ENCODE measurements at regions not wholly inside any gene's neighbourhood (a gene's known extent, or its start where the extent isn't known, plus 50 kb on each side); places are given as distances from the start of the nearest gene placed in this dataset.

GRCh38 chr22:46067159-46068111 lies 82.9 kb upstream of the PPARA start:
- DNase-seq = no peak

DNA sequence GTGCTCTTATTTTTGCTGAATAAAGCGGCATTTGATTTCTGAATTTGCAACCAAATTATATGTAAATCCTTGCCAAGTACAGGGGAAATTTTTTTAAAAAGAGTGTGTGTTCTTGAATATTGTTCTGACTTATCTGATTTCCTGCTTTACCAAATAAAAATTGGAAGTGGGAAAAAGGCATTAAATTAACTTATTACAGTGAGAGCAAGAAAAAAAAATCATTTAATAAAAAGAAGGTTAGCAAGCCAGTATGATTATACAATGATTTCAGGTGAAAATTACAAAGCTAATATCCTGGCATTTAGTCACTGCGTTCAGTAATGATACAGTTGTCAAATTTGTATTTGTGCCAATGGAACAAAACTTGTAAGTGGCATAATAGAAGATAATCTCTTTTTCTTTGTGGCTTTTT lies 82.1 kb upstream of the PPARA start:
- no peak for DNase-seq

- no peak for DNase-seq
These were observed 81.5 kb upstream of the PPARA start for GRCh38 chr22:46068593-46069491.

GRCh38 chr22:46069521-46070214 lies 80.7 kb upstream of the PPARA start:
- DNase-seq = peak; percentile 38

DNA sequence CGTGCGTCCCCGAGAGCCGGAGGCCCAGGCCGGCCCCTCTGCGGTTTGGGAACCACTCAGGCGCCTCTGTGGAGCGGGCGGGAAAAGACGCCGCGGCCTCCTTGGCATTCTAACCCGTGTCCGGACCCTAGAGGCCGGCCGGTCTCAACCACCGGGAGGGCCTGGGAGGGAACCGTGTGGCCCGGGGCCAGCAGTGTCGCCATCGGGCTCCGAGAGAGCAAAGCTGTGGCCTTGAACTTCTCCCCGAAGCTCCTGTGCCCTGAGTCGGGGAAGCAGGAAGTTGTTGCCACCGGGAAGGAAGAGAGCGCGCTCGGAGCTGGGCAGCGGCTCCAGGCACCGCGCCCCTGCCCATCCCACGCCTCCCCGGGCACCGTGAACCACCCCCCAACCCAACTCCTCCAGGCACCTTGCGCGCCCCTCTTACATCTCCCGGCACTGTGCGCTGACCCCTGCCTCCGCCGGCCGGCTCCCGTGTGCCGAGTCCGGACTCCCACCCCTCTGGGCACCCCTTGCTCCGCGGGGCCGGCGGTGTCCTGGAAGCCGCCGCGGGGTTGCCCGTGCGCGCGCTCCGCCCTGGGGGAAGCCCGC lies 80.0 kb upstream of the PPARA start:
- peak; percentile 56 for DNase-seq

- DNase-seq = peak; percentile 67
These were observed 79.4 kb upstream of the PPARA start for GRCh38 chr22:46070803-46071450.

- DNase-seq = no peak
These were observed 78.7 kb upstream of the PPARA start for GRCh38 chr22:46071451-46072109.

GRCh38 chr22:46072110-46072881 lies 78.0 kb upstream of the PPARA start:
- peak; percentile 47 for DNase-seq

DNA sequence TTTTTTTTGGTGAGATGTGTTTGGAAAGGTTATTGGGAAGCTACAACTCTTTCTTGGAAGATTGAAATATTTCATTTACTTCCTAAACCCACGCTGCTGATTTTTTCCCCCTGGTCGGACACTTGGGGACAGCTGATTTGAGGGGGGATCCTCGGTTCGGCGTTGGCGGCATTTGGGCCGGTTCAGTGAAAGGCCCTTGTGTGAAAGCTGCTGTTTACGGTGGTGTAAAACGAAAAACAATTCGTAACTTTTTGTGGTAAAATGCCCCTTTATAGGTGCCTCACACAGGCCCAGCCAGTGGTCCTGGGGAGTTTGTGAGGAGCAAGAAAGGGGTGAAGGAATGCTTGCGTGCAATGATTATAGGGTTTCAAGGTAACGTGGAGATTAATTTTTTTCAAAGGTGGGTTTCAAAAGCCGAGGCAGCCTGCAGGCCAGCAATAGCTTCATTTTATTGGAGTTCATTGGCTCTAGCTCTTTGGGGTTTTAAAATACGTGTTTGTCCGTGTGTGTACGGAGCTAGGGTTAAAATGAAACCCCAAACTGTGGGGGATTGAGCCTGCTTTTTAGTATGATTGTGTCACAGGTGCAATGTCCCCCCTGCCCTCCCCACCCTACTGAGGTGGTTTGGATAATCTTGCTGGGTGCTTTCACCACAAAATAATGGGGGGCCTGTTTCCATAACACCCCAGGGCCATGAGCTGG lies 77.2 kb upstream of the PPARA start:
- DNase-seq = no peak

GRCh38 chr22:46073683-46074504 lies 76.4 kb upstream of the PPARA start:
- DNase-seq = no peak

- DNase-seq = no peak
These were observed 75.4 kb upstream of the PPARA start for GRCh38 chr22:46074771-46075551.

DNA sequence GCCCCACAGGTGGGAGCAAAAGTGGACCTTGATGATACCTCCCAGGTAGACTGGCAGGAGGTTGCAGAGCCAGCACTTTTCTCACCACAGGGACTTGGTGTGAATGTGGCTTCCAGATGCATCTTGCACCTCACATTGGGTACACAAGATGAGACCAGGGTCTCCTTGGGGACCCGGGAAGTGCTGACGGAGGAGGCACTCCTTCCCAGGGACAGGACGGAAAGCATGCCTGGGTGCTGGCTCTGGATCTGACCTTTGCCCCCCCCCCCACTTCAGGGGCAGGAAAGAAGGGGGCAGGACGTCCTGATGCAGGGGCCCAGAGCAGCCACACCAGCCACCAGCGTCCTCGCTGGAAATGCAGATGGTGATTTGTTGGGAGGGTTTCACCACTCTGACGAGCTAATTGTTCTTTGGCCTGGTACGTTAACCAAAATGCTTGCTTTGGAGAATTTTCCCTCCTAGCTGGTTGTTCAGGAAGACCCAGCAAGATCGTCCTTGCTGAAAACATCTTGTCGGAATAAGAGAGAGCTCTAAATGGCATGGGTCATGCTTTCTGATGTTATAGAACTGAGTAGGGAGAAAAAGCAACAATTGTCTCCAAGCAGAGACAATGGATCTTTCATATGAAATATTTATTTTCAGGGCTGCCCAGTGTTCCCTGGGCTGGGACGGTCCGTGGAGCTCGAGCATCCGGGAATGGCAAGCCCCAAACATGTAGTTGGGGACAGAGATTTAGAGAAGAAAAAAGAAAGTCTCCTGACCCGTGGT lies 74.4 kb upstream of the PPARA start:
- no peak for DNase-seq

GRCh38 chr22:46076651-46077339 lies 73.5 kb upstream of the PPARA start:
- no peak for DNase-seq

DNA sequence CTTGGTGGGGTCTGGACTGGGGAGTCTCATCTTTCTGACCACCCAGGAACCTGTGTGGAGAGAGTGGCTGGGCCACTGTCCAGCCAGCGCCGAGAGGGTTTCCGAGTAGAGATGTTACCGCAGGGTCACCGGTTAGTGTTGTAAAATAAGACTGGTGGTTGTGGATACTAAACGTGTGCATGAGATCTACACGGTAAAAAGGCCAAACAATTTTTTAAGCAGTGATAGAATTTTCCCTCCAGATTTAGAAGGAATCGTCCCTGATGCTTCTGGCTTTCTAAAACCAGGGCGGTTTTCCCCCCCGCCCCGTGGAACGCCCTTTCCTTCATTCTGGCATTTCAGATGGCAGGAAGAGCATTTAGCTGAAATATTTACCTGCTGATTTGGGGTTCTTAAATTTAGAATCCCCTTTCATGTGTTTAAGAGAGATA lies 72.6 kb upstream of the PPARA start:
- no peak for DNase-seq

- DNase-seq = no peak
These were observed 71.9 kb upstream of the PPARA start for GRCh38 chr22:46078241-46079092.
